DMS153 treated with DMSO at 0.1 percent for 48 hours (cell line): ENCODE measurements at regions not wholly inside any gene's neighbourhood (a gene's known extent, or its start where the extent isn't known, plus 50 kb on each side); places are given as distances from the start of the nearest gene placed in this dataset.

Source experiments
- DNase-seq: peaks from one replicate; lab custom pipeline; 2025; ENCODE audit not compliant: unreplicated experiment; lab: John Stamatoyannopoulos, UW

- no peak for DNase-seq
Observed at GRCh38 chr18:61756244-61756643, 136.6 kb downstream of the RNF152 start.

- no peak for DNase-seq
Observed at GRCh38 chr18:61755555-61755954, 137.3 kb downstream of the RNF152 start.

GRCh38 chr18:61754039-61754583 is 138.7 kb downstream of the RNF152 start:
- DNase-seq = no peak

GRCh38 chr18:61753373-61753772 is 139.4 kb downstream of the RNF152 start:
- DNase-seq = no peak

GRCh38 chr18:61752973-61753372 is 139.8 kb downstream of the RNF152 start:
- DNase-seq = no peak

- no peak for DNase-seq
Observed at GRCh38 chr18:61750840-61751668, 141.8 kb downstream of the RNF152 start.

GRCh38 chr18:61749546-61749945 is 143.3 kb downstream of the RNF152 start:
- DNase-seq = no peak

- DNase-seq = no peak
Observed at GRCh38 chr18:61749031-61749430, 143.8 kb downstream of the RNF152 start.

- DNase-seq = no peak
Observed at GRCh38 chr18:61748004-61748403, 144.8 kb downstream of the RNF152 start.

- no peak for DNase-seq
Observed at GRCh38 chr18:61743775-61744531, 148.9 kb downstream of the RNF152 start.

- DNase-seq = no peak
Observed at GRCh38 chr18:61742565-61743429, 150.0 kb downstream of the RNF152 start.

- DNase-seq = no peak
Observed at GRCh38 chr18:61741881-61742454, 150.8 kb downstream of the RNF152 start.

- DNase-seq = no peak
Observed at GRCh38 chr18:61738488-61738887, 154.3 kb downstream of the RNF152 start.

- no peak for DNase-seq
Observed at GRCh38 chr18:61738042-61738441, 154.8 kb downstream of the RNF152 start.

- DNase-seq = no peak
Observed at GRCh38 chr18:61736133-61736532, 156.7 kb downstream of the RNF152 start.

- DNase-seq = no peak
Observed at GRCh38 chr18:61735564-61736102, 157.2 kb downstream of the RNF152 start.

- DNase-seq = no peak
Observed at GRCh38 chr18:61734396-61734795, 158.4 kb downstream of the RNF152 start.

- no peak for DNase-seq
Observed at GRCh38 chr18:61732854-61733253, 160.0 kb downstream of the RNF152 start.

- no peak for DNase-seq
Observed at GRCh38 chr18:61731693-61732376, 161.0 kb downstream of the RNF152 start.

GRCh38 chr18:61731178-61731577 is 161.6 kb downstream of the RNF152 start:
- DNase-seq = no peak
